SK-N-SH (cell line): ENCODE measurements at regions not wholly inside any gene's neighbourhood (a gene's known extent, or its start where the extent isn't known, plus 50 kb on each side); places are given as distances from the start of the nearest gene placed in this dataset.
A peak's percentile ranks its signal among the peaks of the same experiment; 100 is the strongest.
"Not testable (repeated sequence)": the region's sequence is repeated elsewhere in the genome, so short reads cannot be mapped to it uniquely, and the experiment has no call there.

Experiments used
- CTCF ChIA-PET: fragments of 300-600, 350-600 bp; formaldehyde crosslinking; extraction: SDS; loops from one replicate; lab custom pipeline; 2021; lab: Yijun Ruan, JAX
- POLR2A ChIA-PET: fragments of 350-600 bp; sonication (Branson Sonifier 250); formaldehyde crosslinking; extraction: SDS; loops from one replicate; lab custom pipeline; 2020; ENCODE audit warnings: antibody characterized with exemption, inconsistent platforms; lab: Yijun Ruan, JAX
- DNase-seq: peaks from one replicate; pipeline ENCODE4 v3.0.0; 2012
- H2AFZ ChIP-seq: fragments of 200-600 bp; sonication (generic); 2 replicates; pipeline ENCODE4 v1.8.1; 2016; ENCODE audit warnings: antibody characterized with exemption, mild to moderate bottlenecking, low read depth
- H3F3A ChIP-seq: fragments of 200-600 bp; sonication (generic); replicated peaks from 2 replicates; pipeline ENCODE3; 2016; ENCODE audit warnings: antibody characterized with exemption, mild to moderate bottlenecking; ENCODE audit not compliant: insufficient read depth
- H3K27ac ChIP-seq, 2 experiments: fragments of 200-500 bp in 1 of 2; fragments of 200-600 bp in 1 of 2; sonication (Bioruptor generic) in 1 of 2; sonication (generic), shearing (Covaris generic) in 1 of 2; 2 replicates each; pipeline versions ENCODE4 v1.5.1 to v1.6.1; 2014 to 2016; ENCODE audit warnings: low read depth in 2 of 2, inconsistent platforms in 1 of 2, low read length in 1 of 2, mild to moderate bottlenecking in 1 of 2, mixed read lengths in 1 of 2
- H3K27me3 ChIP-seq: fragments of 200-600 bp; sonication (generic), shearing (Covaris generic); 2 replicates; pipeline ENCODE4 v1.6.1; 2016; ENCODE audit warnings: mixed run types; ENCODE audit not compliant: insufficient read depth
- H3K36me3 ChIP-seq, 2 experiments: fragments of 200-500 bp in 1 of 2; fragments of 200-600 bp in 1 of 2; sonication (Bioruptor generic) in 1 of 2; sonication (generic) in 1 of 2; replicated peaks in 1 of 2; 2 replicates each; pipeline versions ENCODE3 to v1.5.1; 2014 to 2016; ENCODE audit warnings: low read length in 1 of 2, mild to moderate bottlenecking in 1 of 2; ENCODE audit not compliant: insufficient read depth in 2 of 2, control insufficient read depth in 1 of 2
- H3K4me1 ChIP-seq, 2 experiments: fragments of 200-500 bp in 1 of 2; fragments of 200-600 bp in 1 of 2; sonication (Bioruptor generic) in 1 of 2; sonication (generic), shearing (Covaris generic) in 1 of 2; 2 replicates each; pipeline versions ENCODE4 v1.5.1 to v1.6.1; 2014 to 2016; ENCODE audit warnings: low read depth in 1 of 2, low read length in 1 of 2, mixed run types in 1 of 2; ENCODE audit not compliant: insufficient read depth in 2 of 2, control insufficient read depth in 1 of 2
- H3K4me2 ChIP-seq: fragments of 200-600 bp; sonication (generic), shearing (Covaris generic); 2 replicates; pipeline ENCODE4 v1.6.1; 2017; ENCODE audit warnings: mixed run types
- H3K4me3 ChIP-seq, 2 experiments: fragments of 200-500 bp in 1 of 2; fragments of 200-600 bp in 1 of 2; sonication (Bioruptor generic) in 1 of 2; sonication (generic), shearing (Covaris generic) in 1 of 2; 2 replicates each; pipeline versions ENCODE4 v1.5.1 to v1.8.1; 2014 to 2016; ENCODE audit warnings: low read depth in 2 of 2, inconsistent platforms in 1 of 2, low read length in 1 of 2, mild to moderate bottlenecking in 1 of 2, mixed read lengths in 1 of 2, moderate library complexity in 1 of 2
- H3K79me2 ChIP-seq: fragments of 200-600 bp; sonication (generic); 2 replicates; pipeline ENCODE4 v1.8.1; 2017; ENCODE audit warnings: mild to moderate bottlenecking; ENCODE audit not compliant: insufficient read depth
- H3K9ac ChIP-seq: fragments of 200-600 bp; sonication (generic); 2 replicates; pipeline ENCODE4 v1.6.1; 2017; ENCODE audit warnings: mixed run types
- H3K9me2 ChIP-seq: fragments of 200-600 bp; sonication (generic); 2 replicates; pipeline ENCODE4 v1.6.1; 2017; ENCODE audit warnings: mixed run types
- H3K9me3 ChIP-seq: fragments of 200-600 bp; sonication (generic); 2 replicates; pipeline ENCODE4 v1.6.1; 2017; ENCODE audit warnings: mixed run types, mild to moderate bottlenecking, moderate library complexity
- H4K20me1 ChIP-seq: fragments of 200-600 bp; sonication (generic); 2 replicates; pipeline ENCODE4 v1.6.1; 2017; ENCODE audit warnings: mild to moderate bottlenecking, mixed run types; ENCODE audit not compliant: insufficient read depth
- CHD2 ChIP-seq: fragments of 150-350 bp; IDR thresholded peaks from 2 replicates; pipeline ENCODE4 v1.6.1; 2018; ENCODE audit warnings: low read length; ENCODE audit not compliant: partially characterized antibody
- CTCF ChIP-seq: fragments of 200-600 bp; sonication (generic); IDR thresholded peaks from 2 replicates; pipeline ENCODE4 v1.6.1; 2017; ENCODE audit warnings: antibody characterized with exemption, mild to moderate bottlenecking, moderate library complexity
- FOSL2 ChIP-seq: IDR thresholded peaks from 2 replicates; pipeline ENCODE4 v1.4.0; 2012; ENCODE audit warnings: low read depth, mild to moderate bottlenecking, moderate library complexity, borderline replicate concordance
- FOXM1 ChIP-seq: IDR thresholded peaks from 2 replicates; pipeline ENCODE4 v1.4.0; 2012; ENCODE audit warnings: low read depth, mild to moderate bottlenecking
- GATA2 ChIP-seq: sonication (generic); formaldehyde crosslinking; IDR thresholded peaks from 2 replicates; pipeline ENCODE4 v1.5.0; 2020; ENCODE audit warnings: mild to moderate bottlenecking, missing genetic modification reagents
- JUND ChIP-seq: IDR thresholded peaks from 2 replicates; pipeline ENCODE4 v1.4.0; 2012
- MEF2A ChIP-seq: IDR thresholded peaks from 2 replicates; pipeline ENCODE4 v1.4.0; 2012; ENCODE audit warnings: low read depth, borderline replicate concordance
- MXI1 ChIP-seq: IDR thresholded peaks from 2 replicates; pipeline ENCODE4 v1.6.1; 2012; ENCODE audit warnings: mild to moderate bottlenecking, low read depth, low read length, improper control_type of control experiment
- NRF1 ChIP-seq: IDR thresholded peaks from 2 replicates; pipeline ENCODE4 v1.6.1; 2012; ENCODE audit warnings: low read depth, mild to moderate bottlenecking, low read length
- PBX3 ChIP-seq: IDR thresholded peaks from 2 replicates; pipeline ENCODE4; 2012
- SIN3A ChIP-seq: IDR thresholded peaks from 2 replicates; pipeline ENCODE4 v1.6.1; 2012; ENCODE audit warnings: low read depth, mild to moderate bottlenecking, low read length, moderate library complexity, borderline replicate concordance
- TEAD4 ChIP-seq: IDR thresholded peaks from 2 replicates; pipeline ENCODE4 v1.4.0; 2012; ENCODE audit warnings: mild to moderate bottlenecking, borderline replicate concordance; ENCODE audit not compliant: insufficient read depth
- YY1 ChIP-seq: IDR thresholded peaks from 2 replicates; pipeline ENCODE4 v1.4.0; 2012; ENCODE audit warnings: low read depth, mild to moderate bottlenecking
- ZBTB33 ChIP-seq: IDR thresholded peaks from 2 replicates; pipeline ENCODE4 v1.4.0; 2012; ENCODE audit warnings: low read depth, borderline replicate concordance
- WGBS: methylation state at CpG from one replicate; pipeline ENCODE4 v1.1.6; 2017; ENCODE audit warnings: low lambda C conversion rate; 5-methylcytosine and 5-hydroxymethylcytosine counted together
- TF ChIP-seq, protein P1 (sequence below): fragments of 150-350 bp; IDR thresholded peaks from 2 replicates; pipeline ENCODE4 v1.6.1; 2017; ENCODE audit warnings: antibody characterized with exemption, low read length, low read depth, borderline replicate concordance

DNA sequence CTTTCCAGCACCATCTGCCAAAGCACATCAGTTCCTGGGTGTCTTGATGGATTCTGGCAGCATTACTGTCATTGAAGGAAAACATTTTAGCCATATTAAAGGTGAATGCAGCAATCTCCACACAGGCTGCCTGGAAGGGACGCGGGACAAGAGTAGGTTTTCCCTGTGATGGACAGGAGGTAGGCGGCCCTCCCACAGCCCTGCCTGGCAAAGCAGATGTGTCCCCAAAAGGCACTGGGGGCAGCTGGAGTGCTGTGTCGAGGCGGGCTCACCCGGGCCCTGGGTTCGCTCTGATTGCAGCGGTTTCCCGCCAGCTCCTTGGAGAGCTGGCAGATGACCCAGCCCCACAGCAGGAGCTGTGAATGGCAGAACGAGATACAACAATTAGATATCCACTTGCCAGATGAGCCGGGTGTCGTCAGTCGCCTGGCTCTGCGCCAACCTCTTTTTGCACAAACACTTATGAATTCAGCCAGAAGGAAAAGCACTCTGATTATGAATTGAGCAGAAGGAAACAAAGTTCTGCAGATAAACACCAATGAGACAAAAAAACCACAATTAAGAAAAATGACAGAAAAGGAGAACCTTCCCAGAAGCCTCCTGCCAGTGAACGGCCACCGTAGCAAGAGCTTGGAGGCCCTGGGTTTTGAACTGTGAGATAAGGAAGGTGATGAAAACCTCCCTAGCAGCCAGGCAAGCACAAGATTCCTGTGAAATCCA lies 64.9 kb upstream of the ZNF195 start:
- H3F3A ChIP-seq, H3K36me3 ChIP-seq, H3K9me3 ChIP-seq, H2AFZ ChIP-seq, H3K4me2 ChIP-seq, H3K9ac ChIP-seq, H3K9me2 ChIP-seq, H3K4me3 ChIP-seq, H4K20me1 ChIP-seq, H3K4me1 ChIP-seq, POLR2A ChIA-PET, H3K79me2 ChIP-seq: not testable (repeated sequence)
- Histone ChIP-seq H3K27ac (peak overlapping the region in 1 of 2 experiments; percentile 60; a peak in 2 of 4 replicates), H3K27me3 (peaks cover 11% of the 10 kb centered on the region; the same call in 1 of the 2 replicates)
- TF ChIP-seq GATA2 (CRISPR knock-in tag) = 0 out of 2 replicates have a peak, but pooled peaks have one; percentile 14
- WGBS = 2% methylated on average over 13 of the region's 16 CpGs
- CTCF ChIA-PET = interaction anchor here (1.0 kb wide), 1 partner anchor 137 kb away, joined by 4 read pairs; no protein-coding TSS in a partner anchor
- DNase-seq = peak; percentile 26

GRCh38 chr11:3437441-3437840 lies 58.5 kb upstream of the ZNF195 start:
- H4K20me1 ChIP-seq, POLR2A ChIA-PET, H3K4me2 ChIP-seq, H3K9me2 ChIP-seq, CTCF ChIA-PET, H2AFZ ChIP-seq, DNase-seq, H3K4me1 ChIP-seq, H3F3A ChIP-seq, H3K4me3 ChIP-seq, H3K79me2 ChIP-seq, H3K9ac ChIP-seq, H3K27ac ChIP-seq, H3K9me3 ChIP-seq, H3K27me3 ChIP-seq, H3K36me3 ChIP-seq: not testable (repeated sequence)
- WGBS = 77% methylated on average over 12 of the region's 14 CpGs

DNA sequence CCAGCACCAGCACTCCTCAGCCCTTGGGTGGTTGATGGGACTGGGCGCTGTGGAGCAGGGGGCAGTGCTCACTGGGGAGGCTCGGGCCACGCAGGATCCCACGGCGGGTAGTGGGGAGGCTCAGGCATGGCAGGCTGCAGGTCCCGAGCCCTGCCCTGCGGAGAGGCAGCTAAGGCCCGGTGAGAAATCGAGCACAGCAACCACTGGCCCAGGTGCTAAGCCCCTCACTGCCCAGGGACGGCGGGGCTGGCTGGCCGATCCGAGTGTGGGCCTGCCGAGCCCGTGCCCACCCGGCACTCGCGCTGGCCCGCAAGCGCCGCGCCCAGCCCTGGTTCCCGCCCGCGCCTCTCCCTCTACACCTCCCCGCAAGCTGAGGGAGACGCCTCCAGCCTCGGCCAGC lies 56.0 kb upstream of the ZNF195 start:
- Histone ChIP-seq H3K36me3 (no peaks in the 10 kb centered on the region), H3K27me3 (no peaks in the 10 kb centered on the region; the same call in 1 of the 2 replicates), H3K4me1 (no peaks in the 10 kb centered on the region), H3K79me2 (no peaks in the 10 kb centered on the region), H3K27ac (no peak overlapping the region), H2AFZ (no peak overlapping the region), H3K9me3 (no peaks in the 10 kb centered on the region), H4K20me1 (no peaks in the 10 kb centered on the region), H3K9me2 (no peaks in the 10 kb centered on the region), H3K4me2 (no peak overlapping the region), H3K4me3 (no peak overlapping the region), H3F3A (no peaks in the 10 kb centered on the region), H3K9ac (no peak overlapping the region)
- WGBS = 88% methylated on average over 19 of the region's 28 CpGs
- CTCF ChIA-PET = no interaction called here
- POLR2A ChIA-PET = no interaction called here
- DNase-seq = no peak
- TF ChIP-seq SIN3A = no peak
- no peak for TF ChIP-seq YY1
- no peak for TF ChIP-seq PBX3
- TF ChIP-seq ZBTB33 = no peak
- no peak for TF ChIP-seq MXI1
- TF ChIP-seq JUND = no peak
- TF ChIP-seq, protein P1, sequence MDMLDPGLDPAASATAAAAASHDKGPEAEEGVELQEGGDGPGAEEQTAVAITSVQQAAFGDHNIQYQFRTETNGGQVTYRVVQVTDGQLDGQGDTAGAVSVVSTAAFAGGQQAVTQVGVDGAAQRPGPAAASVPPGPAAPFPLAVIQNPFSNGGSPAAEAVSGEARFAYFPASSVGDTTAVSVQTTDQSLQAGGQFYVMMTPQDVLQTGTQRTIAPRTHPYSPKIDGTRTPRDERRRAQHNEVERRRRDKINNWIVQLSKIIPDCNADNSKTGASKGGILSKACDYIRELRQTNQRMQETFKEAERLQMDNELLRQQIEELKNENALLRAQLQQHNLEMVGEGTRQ = no peak
- TF ChIP-seq NRF1 = no peak
- no peak for TF ChIP-seq FOSL2
- TF ChIP-seq MEF2A = no peak
- no peak for TF ChIP-seq TEAD4
- no peak for TF ChIP-seq FOXM1
- no peak for TF ChIP-seq CTCF
- no peak for TF ChIP-seq CHD2
